Right lobe of liver (tissue), 4 donors: ENCODE measurements at regions not wholly inside any gene's neighbourhood (a gene's known extent, or its start where the extent isn't known, plus 50 kb on each side); places are given as distances from the start of the nearest gene placed in this dataset.

Experiments used
- POLR2A ChIP-seq: fragments of 450-650 bp; IDR thresholded peaks from one replicate; pipeline ENCODE4 v1.6.1; 2017; ENCODE audit warnings: antibody characterized with exemption, mild to moderate bottlenecking
- TF ChIP-seq, protein P1 (sequence below), 4 donors: fragments of 200-600 bp in 3 of 4; fragments of 450-650 bp in 1 of 4; IDR thresholded peaks; one replicate each; pipeline versions ENCODE4 v1.5.1 to v1.8.0; 2016 to 2022; ENCODE audit warnings: antibody characterized with exemption in 4 of 4, mild to moderate bottlenecking in 2 of 4
- donor health status: DM: no; HTN: no; CAD: no.
- donor health status: DM: no; HTN: no; CAD: no.
- donor health status: DM: no; HTN: yes; CAD: no.

DNA sequence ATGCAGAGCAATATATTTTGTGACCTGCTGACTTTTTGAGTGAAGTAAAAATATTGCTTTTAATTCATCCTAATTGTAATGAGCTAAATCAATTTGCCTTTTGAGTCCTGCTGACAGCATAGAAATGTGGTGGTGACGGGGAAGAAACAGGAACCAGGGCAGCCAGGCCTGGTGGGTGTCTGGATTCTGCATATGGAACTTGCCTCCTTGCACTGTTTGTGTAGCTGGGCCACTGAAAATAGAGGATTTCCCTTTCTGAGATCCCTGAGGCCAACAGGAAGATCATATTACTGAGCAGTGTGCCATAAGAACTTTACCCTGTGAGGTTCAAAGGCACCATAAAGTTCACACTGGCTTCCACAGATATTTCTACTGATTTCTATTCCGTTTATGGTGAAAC, 488.4 kb upstream of the AKR1E2 start:
- TF ChIP-seq, protein P1, sequence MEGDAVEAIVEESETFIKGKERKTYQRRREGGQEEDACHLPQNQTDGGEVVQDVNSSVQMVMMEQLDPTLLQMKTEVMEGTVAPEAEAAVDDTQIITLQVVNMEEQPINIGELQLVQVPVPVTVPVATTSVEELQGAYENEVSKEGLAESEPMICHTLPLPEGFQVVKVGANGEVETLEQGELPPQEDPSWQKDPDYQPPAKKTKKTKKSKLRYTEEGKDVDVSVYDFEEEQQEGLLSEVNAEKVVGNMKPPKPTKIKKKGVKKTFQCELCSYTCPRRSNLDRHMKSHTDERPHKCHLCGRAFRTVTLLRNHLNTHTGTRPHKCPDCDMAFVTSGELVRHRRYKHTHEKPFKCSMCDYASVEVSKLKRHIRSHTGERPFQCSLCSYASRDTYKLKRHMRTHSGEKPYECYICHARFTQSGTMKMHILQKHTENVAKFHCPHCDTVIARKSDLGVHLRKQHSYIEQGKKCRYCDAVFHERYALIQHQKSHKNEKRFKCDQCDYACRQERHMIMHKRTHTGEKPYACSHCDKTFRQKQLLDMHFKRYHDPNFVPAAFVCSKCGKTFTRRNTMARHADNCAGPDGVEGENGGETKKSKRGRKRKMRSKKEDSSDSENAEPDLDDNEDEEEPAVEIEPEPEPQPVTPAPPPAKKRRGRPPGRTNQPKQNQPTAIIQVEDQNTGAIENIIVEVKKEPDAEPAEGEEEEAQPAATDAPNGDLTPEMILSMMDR (IDR thresholded peaks at IDR 0.05): no peak
- no peak for TF ChIP-seq POLR2A
